ENCODE measurements at regions not wholly inside any gene's neighbourhood (a gene's known extent, or its start where the extent isn't known, plus 50 kb on each side); places are given as distances from the start of the nearest gene placed in this dataset.
"Not testable (repeated sequence)": the region's sequence is repeated elsewhere in the genome, so short reads cannot be mapped to it uniquely, and the experiment has no call there.

GRCh38 chr10:22875581-22875980 lies 52.3 kb upstream of the ARMC3 start:
- no peak for DNase-seq

- no peak for DNase-seq
Measured at GRCh38 chr10:22874189-22874854, 53.5 kb upstream of the ARMC3 start.

- no peak for DNase-seq
Measured at GRCh38 chr10:22856444-22857074, 71.3 kb upstream of the ARMC3 start.

- peak; percentile 83 for DNase-seq
Measured at GRCh38 chr10:22854935-22855421, 72.9 kb upstream of the ARMC3 start.

GRCh38 chr10:22853906-22854447 lies 73.9 kb upstream of the ARMC3 start:
- DNase-seq = peak; percentile 43

GRCh38 chr10:22852712-22853353 lies 75.0 kb upstream of the ARMC3 start:
- peak; percentile 34 for DNase-seq

- no peak for DNase-seq
Measured at GRCh38 chr10:22851865-22852239, 76.0 kb upstream of the ARMC3 start.

GRCh38 chr10:22850541-22850940 lies 77.3 kb upstream of the ARMC3 start:
- no peak for DNase-seq

- no peak for DNase-seq
Measured at GRCh38 chr10:22849077-22849805, 78.6 kb upstream of the ARMC3 start.

- DNase-seq = no peak
Measured at GRCh38 chr10:22848509-22848908, 79.3 kb upstream of the ARMC3 start.

- no peak for DNase-seq
Measured at GRCh38 chr10:22846294-22846693, 81.6 kb upstream of the ARMC3 start.

GRCh38 chr10:22839639-22840038 lies 88.2 kb upstream of the ARMC3 start:
- no peak for DNase-seq

- no peak for DNase-seq
Measured at GRCh38 chr10:22837771-22838170, 90.1 kb upstream of the ARMC3 start.

- DNase-seq = no peak
Measured at GRCh38 chr10:22837351-22837750, 90.5 kb upstream of the ARMC3 start.

- no peak for DNase-seq
Measured at GRCh38 chr10:22834471-22834870, 93.4 kb upstream of the ARMC3 start.

GRCh38 chr10:22833781-22834180 lies 94.1 kb upstream of the ARMC3 start:
- no peak for DNase-seq

- DNase-seq = no peak
Measured at GRCh38 chr10:22833353-22833752, 94.5 kb upstream of the ARMC3 start.

- DNase-seq = no peak
Measured at GRCh38 chr10:22832851-22833250, 95.0 kb upstream of the ARMC3 start.

- DNase-seq = no peak
Measured at GRCh38 chr10:22832066-22832602, 95.7 kb upstream of the ARMC3 start.

GRCh38 chr10:22831586-22831985 lies 96.3 kb upstream of the ARMC3 start:
- DNase-seq = no peak

- DNase-seq = not testable (repeated sequence)
Measured at GRCh38 chr10:22828712-22829111, 99.1 kb upstream of the ARMC3 start.

- no peak for DNase-seq
Measured at GRCh38 chr10:22825841-22826240, 102.0 kb upstream of the ARMC3 start.

- no peak for DNase-seq
Measured at GRCh38 chr10:22824984-22825383, 102.9 kb upstream of the ARMC3 start.
